ENCODE measurements at regions not wholly inside any gene's neighbourhood (a gene's known extent, or its start where the extent isn't known, plus 50 kb on each side); places are given as distances from the start of the nearest gene placed in this dataset.

GRCh38 chr1:244196571-244197285 is 145.6 kb downstream of the ZBTB18 start:
- CTCF ChIA-PET = no interaction called here
- no peaks in the 10 kb centered on the region for H3K27me3 ChIP-seq (ENCODE audit: low read length)
- H3K9me3 ChIP-seq (ENCODE audit: low read length) = no peaks in the 10 kb centered on the region
- H3K4me3 ChIP-seq (ENCODE audit: low read length) = no peak overlapping the region
- BruUV-seq (replicated peaks) = no TSS peak
- intact Hi-C loops (cut with micrococcal nuclease) = no loop called here
- no peak overlapping the region for H2AFZ ChIP-seq (ENCODE audit: low read length)
- H4K20me1 ChIP-seq (ENCODE audit: low read length) = no peaks in the 10 kb centered on the region
- TF ChIP-seq EZH2 (IDR thresholded peaks at IDR 0.05; ENCODE audit: low read length, unreplicated experiment) = no peak
- no peak for TF ChIP-seq CTCF (conservative IDR thresholded peaks at IDR 0.05; ENCODE audit: low read depth, low read length)
- no peak for TF ChIP-seq EZH2phosphoT487 (IDR thresholded peaks at IDR 0.05; ENCODE audit: borderline replicate concordance, low read length)
- no peaks in the 10 kb centered on the region for H3F3A ChIP-seq (ENCODE audit: low read length, unreplicated experiment)
- no peak overlapping the region for H3K4me2 ChIP-seq (ENCODE audit: low read length)
- no peaks in the 10 kb centered on the region for H3K79me2 ChIP-seq (ENCODE audit: low read length)
- no peak for ATAC-seq
- no peak for DNase-seq
- H3K9me2 ChIP-seq (replicated peaks; ENCODE audit: low read length) = no peaks in the 10 kb centered on the region
- POLR2A ChIA-PET (ENCODE audit: unreplicated experiment) = no interaction called here
- no peaks in the 10 kb centered on the region for H3K36me3 ChIP-seq (ENCODE audit: low read depth, low read length)
- no peak overlapping the region for H3K27ac ChIP-seq (ENCODE audit: low read length)
- no peak overlapping the region for H3K9ac ChIP-seq (ENCODE audit: low read length)
- H3K4me1 ChIP-seq (ENCODE audit: insufficient read depth, low read length) = 0 out of 2 replicates have a peak, but pooled peaks cover 8% of the 10 kb centered on the region

- H2AFZ ChIP-seq (ENCODE audit: low read length) = no peak overlapping the region
- no peak for ATAC-seq
Measured at GRCh38 chr1:244197851-244198375, 146.8 kb downstream of the ZBTB18 start.

More at GRCh38 chr1:244197851-244198375, 146.8 kb downstream of the ZBTB18 start:
- H3K9me3 ChIP-seq (ENCODE audit: low read length) = no peaks in the 10 kb centered on the region
- TF ChIP-seq EZH2 (IDR thresholded peaks at IDR 0.05; ENCODE audit: low read length, unreplicated experiment) = no peak
- no peak for TF ChIP-seq EZH2phosphoT487 (IDR thresholded peaks at IDR 0.05; ENCODE audit: borderline replicate concordance, low read length)
- no peak for TF ChIP-seq CTCF (conservative IDR thresholded peaks at IDR 0.05; ENCODE audit: low read depth, low read length)
- intact Hi-C loops (cut with micrococcal nuclease) = no loop called here
- no peak overlapping the region for H3K27ac ChIP-seq (ENCODE audit: low read length)
- H3K9ac ChIP-seq (ENCODE audit: low read length) = no peak overlapping the region
- H3K27me3 ChIP-seq (ENCODE audit: low read length) = no peaks in the 10 kb centered on the region
- H4K20me1 ChIP-seq (ENCODE audit: low read length) = no peaks in the 10 kb centered on the region
- no peaks in the 10 kb centered on the region for H3K9me2 ChIP-seq (replicated peaks; ENCODE audit: low read length)
- BruUV-seq (replicated peaks) = no TSS peak
- no peaks in the 10 kb centered on the region for H3F3A ChIP-seq (ENCODE audit: low read length, unreplicated experiment)
- POLR2A ChIA-PET (ENCODE audit: unreplicated experiment) = no interaction called here
- no peak overlapping the region for H3K4me3 ChIP-seq (ENCODE audit: low read length)
- H3K36me3 ChIP-seq (ENCODE audit: low read depth, low read length) = no peaks in the 10 kb centered on the region
- DNase-seq = peak; percentile 32
- no peak overlapping the region for H3K4me2 ChIP-seq (ENCODE audit: low read length)
- H3K4me1 ChIP-seq (ENCODE audit: insufficient read depth, low read length) = 0 out of 2 replicates have a peak, but pooled peaks cover 8% of the 10 kb centered on the region
- CTCF ChIA-PET = no interaction called here
- no peaks in the 10 kb centered on the region for H3K79me2 ChIP-seq (ENCODE audit: low read length)

Data from PC-3 (cell line).